Raji (cell line): ENCODE measurements at regions not wholly inside any gene's neighbourhood (a gene's known extent, or its start where the extent isn't known, plus 50 kb on each side); places are given as distances from the start of the nearest gene placed in this dataset.

Experiments used
- POLR2A ChIP-seq: IDR thresholded peaks from 2 replicates; pipeline ENCODE4 v1.6.1; 2011; ENCODE audit warnings: low read depth, low read length, control low read depth; ENCODE audit not compliant: insufficient read depth

DNA sequence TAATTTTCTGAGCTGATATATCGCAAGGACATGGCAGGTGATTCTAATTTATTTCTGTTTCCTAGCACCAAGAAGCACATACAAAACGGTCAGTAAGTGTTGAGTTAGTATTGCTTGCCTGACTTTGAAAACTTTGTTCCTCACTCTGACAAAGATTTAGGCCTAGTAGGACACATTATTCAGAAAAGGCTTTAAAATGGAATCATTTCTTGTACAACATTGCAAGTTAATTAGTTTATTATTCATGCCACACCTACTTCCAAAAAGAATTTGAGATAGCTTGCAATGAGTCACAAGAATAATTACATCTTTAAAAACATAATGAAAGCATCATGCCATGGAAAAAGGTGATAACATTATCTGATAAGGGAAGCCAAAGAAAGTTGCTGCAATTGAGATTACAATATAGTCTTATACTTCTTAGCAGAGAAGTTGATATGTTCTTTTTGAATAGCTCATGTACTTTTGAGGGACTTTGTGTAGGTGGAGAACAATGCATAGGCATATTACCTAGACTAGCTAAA, 474.2 kb downstream of the KLF5 start:
- TF ChIP-seq POLR2A = no peak

DNA sequence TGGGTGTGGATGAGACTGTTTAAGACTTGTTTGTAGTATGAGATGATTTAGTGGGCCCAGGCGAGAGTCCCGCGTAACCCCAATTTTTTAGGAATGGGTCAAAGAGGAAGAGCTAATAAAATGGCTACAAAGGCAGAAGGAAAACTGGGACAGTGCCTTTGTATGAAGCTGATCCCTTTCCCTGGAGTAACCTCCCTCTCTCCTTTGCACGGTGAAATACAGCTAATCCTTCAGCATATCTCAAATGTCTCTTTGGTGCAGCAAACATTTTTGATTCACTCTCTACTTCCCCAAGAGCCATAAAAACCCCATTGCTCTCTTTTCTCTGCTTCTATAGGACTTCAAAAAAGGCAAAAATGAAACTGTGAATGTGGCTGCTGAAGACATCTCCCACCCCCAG, 473.8 kb downstream of the KLF5 start:
- no peak for TF ChIP-seq POLR2A

DNA sequence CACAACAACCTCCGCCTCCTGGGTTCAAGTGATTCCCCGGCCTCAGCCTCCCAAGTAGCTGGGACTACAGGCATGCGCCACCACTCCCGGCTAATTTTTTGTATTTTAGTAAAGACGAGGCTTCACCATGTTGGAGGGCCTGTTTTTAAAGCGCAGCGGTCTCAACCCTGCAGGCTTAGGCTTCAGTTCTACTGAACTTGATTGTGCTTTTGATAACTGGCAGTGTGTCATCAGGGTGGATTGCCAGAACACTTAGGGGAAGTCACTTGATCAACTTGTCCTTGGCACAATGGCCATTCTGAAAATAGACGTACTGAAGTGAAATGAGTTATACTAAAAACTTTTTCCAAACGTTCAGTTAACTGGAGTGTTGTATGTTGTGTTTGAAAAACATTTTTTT, 472.2 kb downstream of the KLF5 start:
- no peak for TF ChIP-seq POLR2A

DNA sequence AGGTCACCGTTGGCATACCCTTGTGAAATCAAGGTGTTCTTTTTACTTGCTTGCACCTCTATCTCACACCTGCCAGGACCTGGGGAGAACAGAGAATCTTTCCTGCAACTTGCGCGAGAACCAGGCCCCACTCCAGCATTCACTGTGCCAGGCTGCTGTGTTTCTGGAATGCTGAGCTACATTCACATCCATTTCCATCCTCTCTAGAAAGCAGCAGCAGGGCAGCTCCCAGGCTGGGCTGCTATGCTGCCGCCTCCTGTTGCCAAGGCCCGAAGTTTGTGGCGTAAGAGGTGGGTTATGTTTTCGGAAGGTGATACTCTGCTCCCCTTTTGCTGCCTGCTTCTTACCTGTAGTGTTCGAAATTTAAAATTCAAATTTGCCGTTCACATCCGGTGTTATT, 464.1 kb downstream of the KLF5 start:
- no peak for TF ChIP-seq POLR2A

DNA sequence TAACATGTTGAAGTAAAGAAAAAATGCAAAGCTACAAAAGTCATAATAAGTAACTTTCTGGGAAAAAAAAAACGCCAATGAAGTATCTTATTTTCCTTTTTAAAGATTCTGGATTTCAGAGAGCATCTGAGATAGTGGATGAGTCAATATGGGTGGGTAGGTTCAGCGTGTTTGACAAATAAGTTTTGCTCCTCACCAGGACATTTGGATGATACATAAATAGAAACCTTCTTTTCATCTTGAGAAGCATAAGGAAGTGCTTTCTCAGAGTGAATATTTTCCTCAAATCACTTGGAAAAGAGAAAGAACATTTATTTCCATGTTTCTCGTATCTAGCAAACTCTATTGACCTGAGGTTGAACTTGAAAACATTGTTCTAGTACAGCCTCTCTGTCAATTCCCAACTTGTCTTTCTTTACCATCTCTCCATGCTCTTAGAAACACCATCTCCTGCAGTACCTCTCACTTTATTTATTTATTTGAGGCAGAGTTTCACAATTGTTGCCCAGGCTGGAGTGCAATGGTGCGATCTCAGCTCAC, 463.2 kb downstream of the KLF5 start:
- TF ChIP-seq POLR2A = no peak

DNA sequence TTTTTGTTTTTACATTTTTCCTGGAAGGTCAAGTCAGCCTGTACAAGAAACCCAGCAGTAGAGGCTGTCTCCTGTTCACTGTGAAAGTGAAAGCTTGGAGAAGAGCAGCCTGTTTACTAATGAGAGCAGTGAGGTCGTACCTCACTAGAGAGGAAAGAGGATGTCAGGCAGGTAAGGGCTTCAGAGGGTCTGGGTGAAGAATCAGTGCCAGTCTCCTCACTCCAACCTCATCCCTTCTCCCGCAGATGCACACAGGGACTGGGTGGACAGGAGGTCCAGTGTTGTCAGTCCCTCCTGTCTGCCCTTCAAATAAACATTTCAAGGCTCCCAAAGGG, 462.5 kb downstream of the KLF5 start:
- no peak for TF ChIP-seq POLR2A

DNA sequence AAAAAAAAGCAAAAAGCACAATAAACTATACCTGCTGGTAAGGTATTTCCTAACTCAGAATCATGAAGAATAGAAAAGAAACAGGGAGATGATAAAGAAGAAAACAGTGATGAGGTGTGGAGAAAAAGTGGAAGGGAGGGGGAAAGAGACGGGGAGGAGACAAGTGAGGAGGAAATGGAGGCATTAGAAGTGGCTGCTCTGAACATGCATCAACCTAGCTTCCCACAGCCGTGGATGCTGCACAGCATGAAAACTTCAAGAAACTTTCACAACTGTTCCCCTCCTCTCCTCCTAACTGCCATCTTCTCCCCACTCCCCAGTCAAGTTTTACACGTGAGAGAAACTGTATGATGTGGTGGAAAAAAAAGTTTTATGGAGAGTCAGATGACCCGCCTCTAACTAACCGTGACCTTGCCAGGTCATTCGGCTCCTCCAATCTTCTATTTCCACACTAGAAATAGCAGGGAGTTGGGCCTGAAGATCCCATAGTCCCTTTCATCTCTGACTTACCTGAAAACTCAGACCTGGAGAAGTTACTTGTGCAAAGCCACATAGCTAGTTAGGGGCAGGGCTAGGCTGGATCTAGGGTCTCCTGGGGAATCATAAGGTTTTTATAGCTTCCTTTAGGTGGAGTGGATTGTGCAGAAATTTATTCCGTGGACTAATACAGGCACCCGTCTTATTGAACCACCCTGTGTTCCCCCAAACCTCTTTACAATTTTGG, 461.9 kb downstream of the KLF5 start:
- TF ChIP-seq POLR2A = no peak

DNA sequence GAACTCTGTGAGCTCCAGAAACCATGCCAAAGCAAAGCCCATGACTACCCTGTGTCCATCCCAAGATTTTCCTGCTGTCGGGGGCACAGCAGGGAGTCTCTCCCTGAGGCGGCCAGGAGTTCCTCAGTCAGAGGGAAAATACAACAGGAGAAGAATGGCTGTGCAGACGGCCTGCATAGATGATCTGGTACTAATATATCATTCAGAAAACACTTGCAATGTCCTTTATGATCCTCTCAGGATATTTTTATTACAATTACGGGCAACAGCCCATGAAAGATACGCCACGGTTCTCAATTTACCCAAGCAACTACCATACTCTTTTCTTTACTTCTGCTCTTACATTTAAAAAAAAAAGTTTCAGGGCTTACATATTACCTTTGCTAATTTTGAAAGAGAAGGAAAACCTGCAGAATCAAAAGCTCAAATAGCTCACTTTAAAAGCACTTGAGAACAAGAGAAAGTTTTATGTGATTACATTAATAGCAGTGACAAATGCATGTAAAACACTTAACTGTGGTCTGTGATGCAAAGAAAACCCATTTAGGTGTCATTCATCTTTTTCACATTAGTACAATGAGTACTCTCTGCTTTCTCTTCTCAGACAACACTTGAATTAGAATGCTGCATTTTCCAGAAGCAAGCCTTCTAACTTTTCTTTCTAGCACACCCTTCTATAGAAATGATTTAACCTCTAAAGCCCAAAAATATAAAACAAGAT, 460.8 kb downstream of the KLF5 start:
- TF ChIP-seq POLR2A = no peak

DNA sequence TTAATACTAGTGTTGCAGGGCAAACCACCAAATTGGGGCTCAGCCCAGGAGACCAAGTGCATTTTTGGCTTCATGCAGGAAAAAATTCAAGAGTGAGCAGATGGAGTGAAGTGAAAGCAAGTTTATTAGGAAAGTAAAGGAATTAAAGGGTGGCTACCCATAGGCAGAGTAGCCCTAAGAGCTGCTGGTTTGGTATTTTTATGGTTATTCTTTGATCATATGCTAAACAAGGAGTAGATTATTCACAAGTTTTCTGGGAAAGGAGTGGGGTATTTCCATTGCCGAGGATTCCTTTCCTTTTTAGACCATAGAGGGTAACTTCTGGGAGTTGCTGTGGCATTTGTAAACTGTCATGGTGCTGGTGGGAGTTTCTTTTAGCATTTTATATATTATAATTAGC, 459.0 kb downstream of the KLF5 start:
- TF ChIP-seq POLR2A = no peak

DNA sequence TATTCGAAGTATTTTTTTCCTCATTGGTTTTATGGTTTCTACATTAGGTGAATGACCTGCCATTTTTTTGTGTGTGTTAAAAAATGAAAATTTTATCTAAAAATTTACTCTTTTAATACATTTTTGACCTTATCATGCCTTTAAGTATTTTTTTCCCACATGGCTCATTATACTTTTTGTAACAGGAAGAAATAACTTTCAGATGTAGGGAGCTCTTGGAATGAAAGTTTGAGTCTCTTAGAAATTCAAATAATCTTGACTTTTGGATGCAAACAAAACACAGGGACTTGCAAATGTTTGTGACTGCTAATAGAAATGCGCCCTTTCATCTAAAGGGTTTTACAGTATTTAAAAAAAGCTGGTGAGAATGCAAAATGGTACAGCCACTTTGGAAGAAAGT, 457.9 kb downstream of the KLF5 start:
- no peak for TF ChIP-seq POLR2A

DNA sequence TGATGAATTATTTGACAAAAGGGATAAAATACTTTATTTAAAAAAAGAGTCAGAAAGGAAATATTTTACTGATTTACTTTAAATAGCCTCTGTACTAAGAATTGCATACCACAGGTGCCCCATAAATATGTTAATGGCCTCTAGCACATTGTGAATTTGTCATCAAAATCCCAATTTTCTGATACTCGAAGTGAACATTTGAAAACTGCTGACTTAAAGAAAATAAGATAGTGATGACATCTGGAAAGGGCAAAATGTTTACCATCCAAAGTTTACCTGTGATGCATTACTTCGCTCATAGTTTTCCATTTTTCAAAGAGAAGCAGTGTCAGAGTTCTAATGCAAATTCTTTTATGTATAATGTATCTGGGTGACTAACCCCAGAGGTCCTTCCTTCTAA, 455.4 kb downstream of the KLF5 start:
- no peak for TF ChIP-seq POLR2A

DNA sequence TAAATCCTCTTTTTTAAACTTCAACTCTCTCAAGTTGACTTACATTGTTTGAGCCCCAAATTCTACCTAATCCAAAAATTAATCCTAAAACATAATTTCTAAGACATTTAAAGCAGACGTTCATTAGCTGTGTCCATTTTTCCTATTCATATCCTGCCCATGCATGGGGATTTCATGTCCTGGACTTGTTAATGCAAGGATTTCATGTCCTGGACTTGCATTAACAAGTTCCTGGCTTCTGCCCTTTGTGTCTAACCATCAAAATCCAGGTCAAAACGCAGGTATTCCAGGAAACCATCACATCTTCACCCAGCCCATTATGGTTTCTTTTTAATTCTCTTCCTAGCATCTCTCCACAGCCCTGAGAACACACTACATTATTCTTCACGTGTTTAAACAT, 454.9 kb downstream of the KLF5 start:
- TF ChIP-seq POLR2A = no peak

DNA sequence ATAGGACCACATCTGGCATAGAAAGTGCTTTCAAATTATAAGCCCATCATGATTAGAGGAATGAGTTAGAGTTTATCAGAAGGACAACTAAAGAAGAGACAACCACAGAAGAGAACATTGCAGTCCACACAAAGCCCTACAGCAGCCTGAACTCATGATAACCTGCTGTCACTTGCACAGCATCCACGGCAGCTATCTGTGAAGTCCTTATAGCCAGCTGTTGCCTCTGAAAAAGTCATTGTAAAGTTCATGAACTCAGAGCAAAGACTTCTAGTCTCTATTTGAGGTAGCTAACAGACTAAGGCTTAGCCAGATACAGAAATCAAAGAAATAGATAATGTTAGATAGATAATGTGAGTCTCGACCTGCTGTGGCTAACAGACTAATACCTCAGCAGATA, 450.0 kb downstream of the KLF5 start:
- no peak for TF ChIP-seq POLR2A

DNA sequence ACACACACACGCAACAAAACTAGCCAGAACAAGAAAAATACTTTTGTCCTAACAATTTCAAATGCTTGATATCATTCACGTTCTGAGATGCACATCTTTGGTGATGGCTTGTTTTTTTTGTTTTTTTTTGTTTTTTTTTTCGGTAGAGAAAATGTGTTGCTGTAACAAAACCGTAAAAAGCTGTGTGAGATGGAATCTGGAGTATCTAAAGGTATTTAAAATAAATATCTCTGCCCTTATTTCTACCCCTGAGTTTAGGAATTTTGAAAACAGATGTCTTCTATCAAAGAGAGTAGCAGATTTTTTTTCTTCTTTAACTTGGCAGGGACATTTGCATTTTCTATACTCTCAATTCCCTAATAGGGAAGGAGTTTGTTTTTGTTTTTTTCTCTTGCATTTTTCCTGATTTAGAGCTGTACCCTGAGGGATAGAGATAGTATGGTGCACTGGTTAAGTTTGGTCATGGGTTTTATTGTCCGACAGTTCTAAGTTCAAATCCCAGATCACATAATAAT, 446.6 kb downstream of the KLF5 start:
- no peak for TF ChIP-seq POLR2A

DNA sequence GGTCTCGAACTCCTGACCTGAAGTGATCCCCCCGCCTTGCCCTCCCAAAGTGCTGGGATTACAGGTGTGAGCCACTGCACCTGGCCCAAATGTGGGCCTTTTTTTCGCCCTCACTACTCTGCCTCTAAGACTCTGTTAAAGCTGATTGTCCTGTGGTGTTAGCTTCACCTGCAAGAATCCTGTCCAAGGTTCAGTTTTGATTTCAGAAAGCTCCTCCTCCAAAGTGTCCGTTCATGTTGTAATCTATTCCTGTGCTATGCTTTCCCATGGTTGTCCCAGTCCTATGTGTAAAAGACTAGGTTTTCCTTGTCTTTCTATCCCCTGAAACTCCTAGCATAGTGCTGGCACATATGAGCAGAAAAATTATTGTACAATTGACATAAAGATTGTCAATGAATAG, 440.9 kb downstream of the KLF5 start:
- TF ChIP-seq POLR2A = no peak

DNA sequence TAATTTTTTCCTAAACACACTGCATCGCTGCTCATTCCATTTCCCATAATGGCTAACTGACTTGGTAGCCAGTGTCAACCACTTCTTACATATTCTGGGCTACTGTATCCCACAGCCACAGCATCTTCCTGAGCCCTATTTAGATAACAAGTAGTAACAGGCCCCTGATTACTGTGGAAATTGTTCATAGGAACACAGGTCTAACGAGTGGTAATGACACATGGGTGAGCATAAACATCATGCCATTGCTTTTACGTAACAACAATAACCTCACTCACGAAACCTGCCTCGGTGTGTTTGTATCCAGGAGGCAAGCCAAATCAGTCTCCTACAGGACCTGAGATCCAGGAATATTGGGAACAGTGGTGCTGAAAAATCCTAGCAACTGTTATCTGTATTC, 438.6 kb downstream of the KLF5 start:
- no peak for TF ChIP-seq POLR2A
